ENCODE measurements at regions not wholly inside any gene's neighbourhood (a gene's known extent, or its start where the extent isn't known, plus 50 kb on each side); places are given as distances from the start of the nearest gene placed in this dataset.

DNA sequence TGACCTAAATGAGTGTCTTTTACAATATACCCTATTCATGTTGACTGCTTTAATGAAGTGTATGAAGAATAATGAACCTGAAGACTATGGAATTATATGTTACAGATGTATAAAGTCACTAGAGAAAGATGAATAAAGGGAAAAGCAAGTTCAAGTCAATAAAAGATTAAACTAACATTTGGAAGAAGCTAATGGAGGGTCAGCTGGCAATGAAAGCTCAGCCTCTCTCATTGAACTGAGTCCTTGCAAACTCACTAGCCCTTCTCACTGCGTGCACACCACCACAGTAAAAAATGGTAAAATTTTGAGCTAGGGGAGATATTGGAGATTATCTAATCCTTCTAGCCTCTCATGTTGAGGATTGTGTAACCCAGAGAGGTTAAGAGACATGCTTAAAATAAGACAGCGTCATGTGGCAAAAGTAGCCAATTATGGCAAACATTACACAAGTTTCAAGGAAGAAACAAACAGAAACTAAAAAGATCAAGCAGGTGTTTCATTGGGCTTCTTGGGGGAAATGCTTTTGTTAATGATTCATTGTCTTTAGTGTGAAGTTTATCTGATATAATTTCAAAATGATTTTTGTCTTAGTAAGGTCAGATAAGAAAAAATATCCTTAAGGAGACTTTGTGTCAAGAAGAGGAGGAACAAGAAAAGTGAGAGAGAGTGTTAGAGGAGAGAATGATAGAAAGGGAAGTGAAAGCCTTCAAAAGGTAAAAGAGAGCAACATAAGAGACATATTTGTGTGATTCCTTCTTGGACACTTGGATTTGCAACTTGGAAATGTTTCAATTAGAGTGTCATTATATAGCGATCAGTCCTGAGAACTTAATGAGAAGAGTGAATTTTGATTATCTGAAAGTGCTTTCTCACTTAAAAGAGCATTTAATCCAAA is 893.7 kb upstream of the FAM98A start:
- Histone ChIP-seq H3K36me3 (ENCODE audit: control insufficient read depth in 2 of 2, insufficient read depth in 2 of 2, low read length in 1 of 2) (no peaks in the 10 kb centered on the region), H3K4me1 (ENCODE audit: control insufficient read depth in 2 of 2, insufficient read depth in 2 of 2, low read length in 1 of 2) (no peaks in the 10 kb centered on the region), H3K9me3 (ENCODE audit: control insufficient read depth in 2 of 2, insufficient read depth in 1 of 2, low read depth in 1 of 2, low read length in 1 of 2) (no peaks in the 10 kb centered on the region), H3K27ac (ENCODE audit: low read depth in 2 of 2, low read length in 1 of 2) (no peak overlapping the region), H3K27me3 (ENCODE audit: control insufficient read depth in 1 of 2, insufficient read depth in 2 of 2, low read length in 2 of 2) (no peaks in the 10 kb centered on the region), H3K4me3 (ENCODE audit: low read depth in 1 of 2, low read length in 2 of 2) (no peak overlapping the region)
- WGBS, 2 donors: 75 to 76% methylated on average over 3 of the region's 3 CpGs

DNA sequence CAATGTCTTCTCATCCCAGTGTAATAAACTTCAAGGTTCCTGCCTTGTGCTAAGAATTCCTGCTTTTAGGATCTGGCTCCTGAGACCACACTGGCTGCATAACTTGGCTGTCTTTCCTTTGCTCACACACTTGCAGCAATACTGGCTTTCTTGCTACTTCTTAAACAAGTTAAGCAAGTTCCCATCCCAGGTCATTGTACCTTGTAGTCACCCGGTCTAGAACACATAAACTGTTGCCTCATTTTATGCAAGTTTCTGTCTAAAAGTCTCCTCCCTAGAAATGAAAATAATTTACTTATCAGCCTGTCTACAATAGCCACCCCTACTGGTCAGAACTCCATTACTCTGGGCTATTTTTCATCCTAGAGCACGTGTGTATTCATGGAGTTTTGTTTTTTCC is 887.9 kb upstream of the FAM98A start:
- no peaks in the 10 kb centered on the region for H3K36me3 ChIP-seq (ENCODE audit: control insufficient read depth in 2 of 2, insufficient read depth in 2 of 2, low read length in 1 of 2)
- H3K27me3 ChIP-seq (ENCODE audit: control insufficient read depth in 1 of 2, insufficient read depth in 2 of 2, low read length in 2 of 2): no peaks in the 10 kb centered on the region
- H3K4me1 ChIP-seq (ENCODE audit: control insufficient read depth in 2 of 2, insufficient read depth in 2 of 2, low read length in 1 of 2): no peaks in the 10 kb centered on the region
- 46 to 51% methylated on average over 2 of the region's 2 CpGs for WGBS, 2 donors
- H3K4me3 ChIP-seq (ENCODE audit: low read depth in 1 of 2, low read length in 2 of 2): no peak overlapping the region
- H3K9me3 ChIP-seq (ENCODE audit: control insufficient read depth in 2 of 2, insufficient read depth in 1 of 2, low read depth in 1 of 2, low read length in 1 of 2): no peaks in the 10 kb centered on the region
- no peak overlapping the region for H3K27ac ChIP-seq (ENCODE audit: low read depth in 2 of 2, low read length in 1 of 2)

DNA sequence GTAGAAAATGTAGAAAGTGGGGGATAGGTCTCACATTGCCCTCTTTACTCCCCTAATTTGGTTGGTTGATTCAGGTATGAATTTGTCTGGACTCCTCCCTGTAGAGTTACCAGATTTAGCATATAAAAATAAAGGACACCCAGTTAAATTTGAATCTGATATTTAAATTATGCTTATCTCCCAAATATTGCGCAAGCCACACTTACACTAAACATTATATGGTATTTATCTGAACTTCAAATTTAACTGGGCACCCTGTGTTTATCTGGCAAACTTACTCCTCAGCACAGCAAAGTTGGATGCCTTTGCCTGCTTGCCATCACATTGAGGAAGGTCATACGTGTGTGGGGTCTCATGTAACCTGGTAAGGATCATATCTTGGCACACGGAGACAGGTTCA is 882.4 kb upstream of the FAM98A start:
- H3K9me3 ChIP-seq (ENCODE audit: control insufficient read depth in 2 of 2, insufficient read depth in 1 of 2, low read depth in 1 of 2, low read length in 1 of 2): no peaks in the 10 kb centered on the region
- WGBS, 2 donors: 84 to 91% methylated on average over 3 of the region's 3 CpGs
- H3K4me3 ChIP-seq (ENCODE audit: low read depth in 1 of 2, low read length in 2 of 2): no peak overlapping the region
- no peaks in the 10 kb centered on the region for H3K4me1 ChIP-seq (ENCODE audit: control insufficient read depth in 2 of 2, insufficient read depth in 2 of 2, low read length in 1 of 2)
- no peaks in the 10 kb centered on the region for H3K36me3 ChIP-seq (ENCODE audit: control insufficient read depth in 2 of 2, insufficient read depth in 2 of 2, low read length in 1 of 2)
- no peaks in the 10 kb centered on the region for H3K27me3 ChIP-seq (ENCODE audit: control insufficient read depth in 1 of 2, insufficient read depth in 2 of 2, low read length in 2 of 2)
- H3K27ac ChIP-seq (ENCODE audit: low read depth in 2 of 2, low read length in 1 of 2): no peak overlapping the region

DNA sequence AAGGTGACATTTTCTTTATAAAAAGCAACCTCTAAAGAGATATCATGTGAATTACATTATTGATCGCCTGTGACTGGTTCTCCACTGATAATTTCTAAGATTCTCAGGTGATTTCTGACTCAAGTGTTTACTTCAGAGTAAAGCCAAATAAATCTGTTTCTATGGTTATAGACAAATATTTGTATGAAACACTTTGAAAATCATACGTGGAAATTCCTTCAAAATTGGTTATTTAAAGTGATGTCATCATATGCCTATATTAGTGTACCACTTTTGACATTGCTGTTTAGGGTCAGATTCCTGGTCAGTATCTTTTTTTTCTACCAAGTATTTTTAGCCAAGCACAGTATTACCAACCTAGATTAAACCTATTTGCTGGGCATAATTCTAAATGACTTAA is 881.3 kb upstream of the FAM98A start:
- Histone ChIP-seq H3K9me3 (ENCODE audit: control insufficient read depth in 2 of 2, insufficient read depth in 1 of 2, low read depth in 1 of 2, low read length in 1 of 2) (no peaks in the 10 kb centered on the region), H3K27ac (ENCODE audit: low read depth in 2 of 2, low read length in 1 of 2) (no peak overlapping the region), H3K27me3 (ENCODE audit: control insufficient read depth in 1 of 2, insufficient read depth in 2 of 2, low read length in 2 of 2) (no peaks in the 10 kb centered on the region), H3K36me3 (ENCODE audit: control insufficient read depth in 2 of 2, insufficient read depth in 2 of 2, low read length in 1 of 2) (no peaks in the 10 kb centered on the region), H3K4me3 (ENCODE audit: low read depth in 1 of 2, low read length in 2 of 2) (no peak overlapping the region), H3K4me1 (ENCODE audit: control insufficient read depth in 2 of 2, insufficient read depth in 2 of 2, low read length in 1 of 2) (no peaks in the 10 kb centered on the region)
- WGBS, 2 donors: 46 to 50% methylated on average over 2 of the region's 2 CpGs

DNA sequence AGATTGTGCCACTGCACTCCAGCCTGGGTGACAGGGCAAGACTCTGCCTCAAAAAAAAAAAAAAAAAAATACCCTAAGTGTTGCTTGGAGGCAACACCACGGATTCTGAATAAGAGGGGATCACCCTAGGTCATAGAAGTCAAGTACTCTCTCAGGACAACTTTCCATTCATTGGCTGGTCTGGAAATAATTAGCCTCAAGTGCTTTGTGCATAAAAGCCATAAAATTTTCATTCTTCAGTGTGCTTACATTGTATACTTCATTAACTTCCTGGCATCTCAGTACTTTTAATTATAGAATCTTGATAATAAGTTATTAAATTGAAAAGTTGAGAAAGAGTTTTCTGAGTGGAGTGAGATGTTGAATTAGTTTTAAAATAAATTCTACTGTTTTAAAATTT is 876.1 kb upstream of the FAM98A start:
- H3K27me3 ChIP-seq (ENCODE audit: control insufficient read depth in 1 of 2, insufficient read depth in 2 of 2, low read length in 2 of 2): no peaks in the 10 kb centered on the region
- H3K4me3 ChIP-seq (ENCODE audit: low read depth in 1 of 2, low read length in 2 of 2): no peak overlapping the region
- no peaks in the 10 kb centered on the region for H3K36me3 ChIP-seq (ENCODE audit: control insufficient read depth in 2 of 2, insufficient read depth in 2 of 2, low read length in 1 of 2)
- no peaks in the 10 kb centered on the region for H3K9me3 ChIP-seq (ENCODE audit: control insufficient read depth in 2 of 2, insufficient read depth in 1 of 2, low read depth in 1 of 2, low read length in 1 of 2)
- no peaks in the 10 kb centered on the region for H3K4me1 ChIP-seq (ENCODE audit: control insufficient read depth in 2 of 2, insufficient read depth in 2 of 2, low read length in 1 of 2)
- WGBS, 2 donors: 18 to 19% methylated on average over 1 of the region's 1 CpG
- no peak overlapping the region for H3K27ac ChIP-seq (ENCODE audit: low read depth in 2 of 2, low read length in 1 of 2)

DNA sequence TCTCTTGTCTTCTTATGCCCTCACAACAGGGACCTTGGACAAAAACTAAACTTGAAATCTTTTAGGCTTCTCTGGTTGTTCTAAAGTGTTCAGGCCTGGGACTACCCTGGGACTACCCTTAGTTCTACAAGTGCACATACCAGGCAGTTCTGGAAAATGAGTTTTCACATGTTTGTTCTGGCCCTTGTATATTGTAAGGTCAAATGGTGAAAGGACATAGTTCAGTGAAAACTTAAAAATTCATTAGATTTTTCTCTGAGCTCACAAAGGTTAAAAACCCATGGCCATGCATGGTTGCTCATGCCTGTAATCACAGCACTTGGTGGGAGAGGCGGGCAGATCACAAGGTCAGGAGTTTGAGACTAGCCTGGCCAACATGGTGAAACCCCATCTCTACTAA is 875.5 kb upstream of the FAM98A start:
- H3K4me1 ChIP-seq (ENCODE audit: control insufficient read depth in 2 of 2, insufficient read depth in 2 of 2, low read length in 1 of 2): no peaks in the 10 kb centered on the region
- no peaks in the 10 kb centered on the region for H3K36me3 ChIP-seq (ENCODE audit: control insufficient read depth in 2 of 2, insufficient read depth in 2 of 2, low read length in 1 of 2)
- H3K9me3 ChIP-seq (ENCODE audit: control insufficient read depth in 2 of 2, insufficient read depth in 1 of 2, low read depth in 1 of 2, low read length in 1 of 2): no peaks in the 10 kb centered on the region
- WGBS, 2 donors: 59 to 78% methylated on average over 1 of the region's 1 CpG
- H3K4me3 ChIP-seq (ENCODE audit: low read depth in 1 of 2, low read length in 2 of 2): no peak overlapping the region
- H3K27me3 ChIP-seq (ENCODE audit: control insufficient read depth in 1 of 2, insufficient read depth in 2 of 2, low read length in 2 of 2): no peaks in the 10 kb centered on the region
- no peak overlapping the region for H3K27ac ChIP-seq (ENCODE audit: low read depth in 2 of 2, low read length in 1 of 2)

DNA sequence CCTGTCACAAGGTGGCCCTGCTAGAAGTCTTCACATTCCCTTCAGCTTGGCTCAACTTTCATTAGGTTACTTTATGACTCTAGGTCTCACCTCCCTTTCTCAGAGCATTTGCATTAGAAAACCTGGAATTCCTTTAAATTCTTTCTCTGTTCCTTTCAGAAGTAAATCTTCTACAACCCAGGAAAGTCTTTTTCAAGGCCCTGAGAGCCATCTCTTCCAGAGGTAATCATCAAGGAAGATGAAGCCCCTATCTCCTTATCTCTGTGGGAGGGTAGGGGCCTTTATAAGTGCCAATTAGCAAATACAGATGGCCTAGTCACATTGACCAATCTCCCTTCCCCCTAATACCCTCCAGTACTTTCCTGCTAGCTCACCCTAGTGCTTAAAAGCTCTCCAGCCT is 848.0 kb upstream of the FAM98A start:
- no peaks in the 10 kb centered on the region for H3K9me3 ChIP-seq (ENCODE audit: control insufficient read depth in 2 of 2, insufficient read depth in 1 of 2, low read depth in 1 of 2, low read length in 1 of 2)
- H3K4me3 ChIP-seq (ENCODE audit: low read depth in 1 of 2, low read length in 2 of 2): no peak overlapping the region
- H3K36me3 ChIP-seq (ENCODE audit: control insufficient read depth in 2 of 2, insufficient read depth in 2 of 2, low read length in 1 of 2): no peaks in the 10 kb centered on the region

DNA sequence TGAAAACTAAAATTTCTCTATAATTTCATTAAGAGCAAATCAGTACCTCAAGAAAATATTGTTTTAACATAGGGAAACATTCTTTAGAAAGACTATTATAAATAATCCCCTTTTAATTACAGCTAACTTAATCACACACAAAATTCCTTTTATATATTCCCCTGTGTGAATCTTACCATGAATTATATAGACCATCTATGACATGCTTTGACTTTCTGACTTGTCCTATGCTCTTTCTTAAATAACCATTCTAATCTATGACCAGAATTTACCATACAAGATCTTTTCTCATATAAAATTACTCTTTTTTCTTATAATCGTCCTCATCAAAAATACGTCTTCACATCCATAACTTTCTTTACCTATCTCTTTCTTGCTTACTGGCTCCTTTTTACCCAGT is 824.2 kb upstream of the FAM98A start:
- 91 to 96% methylated on average over 2 of the region's 2 CpGs for WGBS, 2 donors
- Histone ChIP-seq H3K27me3 (ENCODE audit: control insufficient read depth in 1 of 2, insufficient read depth in 2 of 2, low read length in 2 of 2) (no peaks in the 10 kb centered on the region), H3K9me3 (ENCODE audit: control insufficient read depth in 2 of 2, insufficient read depth in 1 of 2, low read depth in 1 of 2, low read length in 1 of 2) (no peaks in the 10 kb centered on the region)

More for the DNA sequence above, 848.0 kb upstream of the FAM98A start:
- H3K4me1 ChIP-seq (ENCODE audit: control insufficient read depth in 2 of 2, insufficient read depth in 2 of 2, low read length in 1 of 2): no peaks in the 10 kb centered on the region
- no peaks in the 10 kb centered on the region for H3K27me3 ChIP-seq (ENCODE audit: control insufficient read depth in 1 of 2, insufficient read depth in 2 of 2, low read length in 2 of 2)
- no peak overlapping the region for H3K27ac ChIP-seq (ENCODE audit: low read depth in 2 of 2, low read length in 1 of 2)

DNA sequence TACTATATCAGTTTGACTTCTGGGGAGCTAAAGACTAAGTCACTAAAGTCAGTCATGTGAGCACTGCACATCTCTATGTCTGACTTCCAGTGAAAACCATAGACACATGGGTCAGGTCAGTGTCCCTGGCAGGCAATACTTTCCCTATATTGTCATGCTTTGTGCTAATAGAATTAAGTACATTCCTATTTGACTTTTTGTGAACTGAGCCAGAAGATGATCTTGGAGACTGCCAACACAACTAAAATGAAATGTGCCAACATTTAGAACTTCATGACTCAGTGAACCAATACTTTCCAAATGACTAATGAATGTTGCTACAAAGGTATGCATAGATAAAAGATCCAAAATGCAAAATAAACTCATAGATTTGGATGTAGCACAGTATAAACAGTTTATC is 820.8 kb upstream of the FAM98A start:
- Histone ChIP-seq H3K4me1 (ENCODE audit: control insufficient read depth in 2 of 2, insufficient read depth in 2 of 2, low read length in 1 of 2) (no peaks in the 10 kb centered on the region), H3K9me3 (ENCODE audit: control insufficient read depth in 2 of 2, insufficient read depth in 1 of 2, low read depth in 1 of 2, low read length in 1 of 2) (no peaks in the 10 kb centered on the region), H3K27ac (ENCODE audit: low read depth in 2 of 2, low read length in 1 of 2) (no peak overlapping the region), H3K4me3 (ENCODE audit: low read depth in 1 of 2, low read length in 2 of 2) (no peak overlapping the region), H3K36me3 (ENCODE audit: control insufficient read depth in 2 of 2, insufficient read depth in 2 of 2, low read length in 1 of 2) (no peaks in the 10 kb centered on the region), H3K27me3 (ENCODE audit: control insufficient read depth in 1 of 2, insufficient read depth in 2 of 2, low read length in 2 of 2) (no peaks in the 10 kb centered on the region)

More for the DNA sequence above, 824.2 kb upstream of the FAM98A start:
- no peaks in the 10 kb centered on the region for H3K4me1 ChIP-seq (ENCODE audit: control insufficient read depth in 2 of 2, insufficient read depth in 2 of 2, low read length in 1 of 2)
- H3K4me3 ChIP-seq (ENCODE audit: low read depth in 1 of 2, low read length in 2 of 2): no peak overlapping the region
- H3K36me3 ChIP-seq (ENCODE audit: control insufficient read depth in 2 of 2, insufficient read depth in 2 of 2, low read length in 1 of 2): no peaks in the 10 kb centered on the region
- no peak overlapping the region for H3K27ac ChIP-seq (ENCODE audit: low read depth in 2 of 2, low read length in 1 of 2)

DNA sequence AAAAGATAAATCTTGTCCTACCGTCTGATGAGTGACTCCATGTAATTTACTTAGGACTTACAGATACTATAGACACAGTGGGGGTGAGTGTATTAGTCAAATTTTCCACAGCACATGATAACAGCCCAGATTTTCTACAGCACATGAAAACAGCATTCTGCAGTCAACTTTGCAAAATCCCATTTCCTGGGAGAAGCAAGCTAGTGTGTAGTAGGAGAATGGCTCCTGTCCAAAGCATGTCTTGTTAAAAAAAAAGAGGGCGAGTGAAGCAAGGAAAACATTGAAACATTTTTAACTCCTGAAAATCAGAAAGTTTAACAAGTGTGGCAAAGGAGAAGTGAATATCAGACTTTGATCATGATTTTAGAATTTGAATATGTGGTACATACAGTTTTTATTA is 817.8 kb upstream of the FAM98A start:
- 37 to 55% methylated on average over 2 of the region's 2 CpGs for WGBS, 2 donors
- no peaks in the 10 kb centered on the region for H3K9me3 ChIP-seq (ENCODE audit: control insufficient read depth in 2 of 2, insufficient read depth in 1 of 2, low read depth in 1 of 2, low read length in 1 of 2)

More for the DNA sequence above, 817.8 kb upstream of the FAM98A start:
- H3K4me1 ChIP-seq (ENCODE audit: control insufficient read depth in 2 of 2, insufficient read depth in 2 of 2, low read length in 1 of 2): no peaks in the 10 kb centered on the region
- H3K36me3 ChIP-seq (ENCODE audit: control insufficient read depth in 2 of 2, insufficient read depth in 2 of 2, low read length in 1 of 2): no peaks in the 10 kb centered on the region
- H3K4me3 ChIP-seq (ENCODE audit: low read depth in 1 of 2, low read length in 2 of 2): no peak overlapping the region
- H3K27me3 ChIP-seq (ENCODE audit: control insufficient read depth in 1 of 2, insufficient read depth in 2 of 2, low read length in 2 of 2): no peaks in the 10 kb centered on the region
- no peak overlapping the region for H3K27ac ChIP-seq (ENCODE audit: low read depth in 2 of 2, low read length in 1 of 2)
